HAP-1 (cell line): ENCODE measurements at regions not wholly inside any gene's neighbourhood (a gene's known extent, or its start where the extent isn't known, plus 50 kb on each side); places are given as distances from the start of the nearest gene placed in this dataset.

Experiments used
- DNase-seq, 2 experiments: peaks; one replicate each; pipeline ENCODE4 v3.0.0-alpha.2; 2016 to 2020; ENCODE audit warnings: low spot score in 2 of 2
- H3K27me3 ChIP-seq: fragments of 250-450 bp; sonication (Bioruptor Pico); 2 replicates; pipeline ENCODE4 v1.5.1; 2020; ENCODE audit warnings: low read depth, mild to moderate bottlenecking, moderate library complexity
- H3K36me3 ChIP-seq: fragments of 250-450 bp; sonication (Bioruptor Pico); replicated peaks from 2 replicates; pipeline ENCODE4 v1.5.1; 2020; ENCODE audit warnings: mild to moderate bottlenecking
- H3K4me1 ChIP-seq: fragments of 250-450 bp; sonication (Bioruptor Pico); 2 replicates; pipeline ENCODE4 v1.5.1; 2020; ENCODE audit warnings: mild to moderate bottlenecking
- H3K4me3 ChIP-seq: fragments of 250-450 bp; sonication (Bioruptor Pico); 2 replicates; pipeline ENCODE4 v1.5.1; 2020; ENCODE audit warnings: mild to moderate bottlenecking, moderate library complexity
- H3K9me3 ChIP-seq: fragments of 250-450 bp; sonication (Bioruptor Pico); 2 replicates; pipeline ENCODE4 v1.5.1; 2020; ENCODE audit warnings: mild to moderate bottlenecking, moderate library complexity
- in situ Hi-C: fragments of 300-500 bp; cut with MboI; formaldehyde crosslinking; loops from 3 replicates; pipeline ENCODE4 v1.14.3; 2020; ENCODE audit warnings: low sequenced_read_pairs, inconsistent platforms, mixed read lengths

- in situ Hi-C loops: no loop called here
- H3K9me3 ChIP-seq: no peaks in the 10 kb centered on the region
Measured at GRCh38 chr12:131348646-131349045, 362.2 kb upstream of the SFSWAP start.

GRCh38 chr12:131349397-131350127 lies 361.3 kb upstream of the SFSWAP start:
- Histone ChIP-seq H3K4me3 (no peak overlapping the region), H3K9me3 (no peaks in the 10 kb centered on the region), H3K36me3 (no peaks in the 10 kb centered on the region), H3K4me1 (no peaks in the 10 kb centered on the region), H3K27me3 (no peaks in the 10 kb centered on the region)
- DNase-seq: no peak
- in situ Hi-C loops: no loop called here

More at GRCh38 chr12:131348646-131349045, 362.2 kb upstream of the SFSWAP start:
- DNase-seq: no peak
- no peaks in the 10 kb centered on the region for H3K4me1 ChIP-seq
- H3K4me3 ChIP-seq: no peak overlapping the region
- H3K36me3 ChIP-seq: no peaks in the 10 kb centered on the region
- no peaks in the 10 kb centered on the region for H3K27me3 ChIP-seq

GRCh38 chr12:131350943-131351318 lies 360.0 kb upstream of the SFSWAP start:
- in situ Hi-C loops: no loop called here
- no peak for DNase-seq
- Histone ChIP-seq H3K9me3 (no peaks in the 10 kb centered on the region), H3K27me3 (no peaks in the 10 kb centered on the region), H3K4me1 (no peaks in the 10 kb centered on the region), H3K4me3 (no peak overlapping the region), H3K36me3 (no peaks in the 10 kb centered on the region)

- DNase-seq: no peak
- Histone ChIP-seq H3K36me3 (no peaks in the 10 kb centered on the region), H3K4me3 (no peak overlapping the region), H3K4me1 (no peaks in the 10 kb centered on the region), H3K27me3 (no peaks in the 10 kb centered on the region), H3K9me3 (no peaks in the 10 kb centered on the region)
- in situ Hi-C loops: no loop called here
Measured at GRCh38 chr12:131351319-131352028, 359.4 kb upstream of the SFSWAP start.

- DNase-seq: no peak
- no peaks in the 10 kb centered on the region for H3K4me1 ChIP-seq
Measured at GRCh38 chr12:131352296-131352900, 358.5 kb upstream of the SFSWAP start.

GRCh38 chr12:131353376-131353775 lies 357.5 kb upstream of the SFSWAP start:
- in situ Hi-C loops: no loop called here
- H3K36me3 ChIP-seq: no peaks in the 10 kb centered on the region
- no peak for DNase-seq

More at GRCh38 chr12:131352296-131352900, 358.5 kb upstream of the SFSWAP start:
- H3K27me3 ChIP-seq: no peaks in the 10 kb centered on the region
- H3K9me3 ChIP-seq: no peaks in the 10 kb centered on the region
- in situ Hi-C loops: no loop called here
- no peaks in the 10 kb centered on the region for H3K36me3 ChIP-seq
- H3K4me3 ChIP-seq: no peak overlapping the region

GRCh38 chr12:131353826-131354225 lies 357.1 kb upstream of the SFSWAP start:
- Histone ChIP-seq H3K36me3 (no peaks in the 10 kb centered on the region), H3K27me3 (no peaks in the 10 kb centered on the region), H3K4me3 (no peak overlapping the region), H3K9me3 (no peaks in the 10 kb centered on the region), H3K4me1 (no peaks in the 10 kb centered on the region)
- DNase-seq: no peak
- in situ Hi-C loops: no loop called here

More at GRCh38 chr12:131353376-131353775, 357.5 kb upstream of the SFSWAP start:
- H3K4me3 ChIP-seq: no peak overlapping the region
- no peaks in the 10 kb centered on the region for H3K9me3 ChIP-seq
- H3K4me1 ChIP-seq: no peaks in the 10 kb centered on the region
- H3K27me3 ChIP-seq: no peaks in the 10 kb centered on the region

- Histone ChIP-seq H3K27me3 (no peaks in the 10 kb centered on the region), H3K9me3 (no peaks in the 10 kb centered on the region), H3K36me3 (no peaks in the 10 kb centered on the region), H3K4me3 (no peak overlapping the region), H3K4me1 (no peaks in the 10 kb centered on the region)
- DNase-seq: no peak
- in situ Hi-C loops: no loop called here
Measured at GRCh38 chr12:131355361-131356245, 355.3 kb upstream of the SFSWAP start.

- no peak overlapping the region for H3K4me3 ChIP-seq
- no peaks in the 10 kb centered on the region for H3K27me3 ChIP-seq
- no peak for DNase-seq
- no peaks in the 10 kb centered on the region for H3K9me3 ChIP-seq
- H3K36me3 ChIP-seq: no peaks in the 10 kb centered on the region
- no peaks in the 10 kb centered on the region for H3K4me1 ChIP-seq
- in situ Hi-C loops: no loop called here
Measured at GRCh38 chr12:131356485-131357184, 354.3 kb upstream of the SFSWAP start.

GRCh38 chr12:131357185-131357747 lies 353.6 kb upstream of the SFSWAP start:
- DNase-seq: no peak
- no peaks in the 10 kb centered on the region for H3K36me3 ChIP-seq
- in situ Hi-C loops: no loop called here
- no peaks in the 10 kb centered on the region for H3K9me3 ChIP-seq
- no peak overlapping the region for H3K4me3 ChIP-seq
- H3K27me3 ChIP-seq: no peaks in the 10 kb centered on the region
- H3K4me1 ChIP-seq: no peaks in the 10 kb centered on the region

GRCh38 chr12:131357920-131358319 lies 353.0 kb upstream of the SFSWAP start:
- no peaks in the 10 kb centered on the region for H3K36me3 ChIP-seq
- H3K4me3 ChIP-seq: no peak overlapping the region
- H3K27me3 ChIP-seq: no peaks in the 10 kb centered on the region; the same call in 1 of the 2 replicates
- H3K9me3 ChIP-seq: no peaks in the 10 kb centered on the region
- no peak for DNase-seq
- H3K4me1 ChIP-seq: no peaks in the 10 kb centered on the region
- in situ Hi-C loops: no loop called here

GRCh38 chr12:131362291-131363211 lies 348.3 kb upstream of the SFSWAP start:
- Histone ChIP-seq H3K4me3 (no peak overlapping the region), H3K9me3 (no peaks in the 10 kb centered on the region), H3K36me3 (no peaks in the 10 kb centered on the region), H3K4me1 (no peaks in the 10 kb centered on the region), H3K27me3 (no peaks in the 10 kb centered on the region; the same call in 1 of the 2 replicates)
- DNase-seq: no peak
- in situ Hi-C loops: no loop called here
